ENCODE measurements at regions not wholly inside any gene's neighbourhood (a gene's known extent, or its start where the extent isn't known, plus 50 kb on each side); places are given as distances from the start of the nearest gene placed in this dataset.

DNA sequence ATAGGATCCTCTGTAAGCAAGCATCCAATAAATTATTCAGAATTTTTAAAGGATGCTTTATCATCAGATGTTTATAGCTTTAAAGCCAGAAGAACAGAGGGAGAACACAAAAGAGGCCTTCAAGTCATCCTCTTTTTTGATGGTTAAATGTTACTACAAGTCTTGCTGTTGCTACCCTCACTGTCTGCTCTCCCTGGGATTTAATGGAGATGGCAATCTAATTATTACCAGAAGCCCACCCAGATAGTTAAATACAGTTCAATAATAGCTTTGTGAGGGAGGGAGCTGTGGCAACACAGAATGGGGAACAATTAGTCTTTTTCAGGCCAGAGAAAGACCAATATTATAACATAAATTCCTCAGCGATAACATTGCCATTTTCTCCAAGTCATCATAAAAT is 87.0 kb upstream of the ACTBL2 start:
- H3K27ac ChIP-seq: no peak overlapping the region
- TF ChIP-seq ZFX (IDR thresholded peaks at IDR 0.05): no peak
- TF ChIP-seq, protein P1, sequence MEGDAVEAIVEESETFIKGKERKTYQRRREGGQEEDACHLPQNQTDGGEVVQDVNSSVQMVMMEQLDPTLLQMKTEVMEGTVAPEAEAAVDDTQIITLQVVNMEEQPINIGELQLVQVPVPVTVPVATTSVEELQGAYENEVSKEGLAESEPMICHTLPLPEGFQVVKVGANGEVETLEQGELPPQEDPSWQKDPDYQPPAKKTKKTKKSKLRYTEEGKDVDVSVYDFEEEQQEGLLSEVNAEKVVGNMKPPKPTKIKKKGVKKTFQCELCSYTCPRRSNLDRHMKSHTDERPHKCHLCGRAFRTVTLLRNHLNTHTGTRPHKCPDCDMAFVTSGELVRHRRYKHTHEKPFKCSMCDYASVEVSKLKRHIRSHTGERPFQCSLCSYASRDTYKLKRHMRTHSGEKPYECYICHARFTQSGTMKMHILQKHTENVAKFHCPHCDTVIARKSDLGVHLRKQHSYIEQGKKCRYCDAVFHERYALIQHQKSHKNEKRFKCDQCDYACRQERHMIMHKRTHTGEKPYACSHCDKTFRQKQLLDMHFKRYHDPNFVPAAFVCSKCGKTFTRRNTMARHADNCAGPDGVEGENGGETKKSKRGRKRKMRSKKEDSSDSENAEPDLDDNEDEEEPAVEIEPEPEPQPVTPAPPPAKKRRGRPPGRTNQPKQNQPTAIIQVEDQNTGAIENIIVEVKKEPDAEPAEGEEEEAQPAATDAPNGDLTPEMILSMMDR (conservative IDR thresholded peaks at IDR 0.05): no peak

GRCh38 chr5:57568136-57568535 is 85.5 kb upstream of the ACTBL2 start:
- H3K27ac ChIP-seq: no peak overlapping the region
- TF ChIP-seq ZFX (IDR thresholded peaks at IDR 0.05): no peak
- TF ChIP-seq, protein P1 (conservative IDR thresholded peaks at IDR 0.05): no peak

DNA sequence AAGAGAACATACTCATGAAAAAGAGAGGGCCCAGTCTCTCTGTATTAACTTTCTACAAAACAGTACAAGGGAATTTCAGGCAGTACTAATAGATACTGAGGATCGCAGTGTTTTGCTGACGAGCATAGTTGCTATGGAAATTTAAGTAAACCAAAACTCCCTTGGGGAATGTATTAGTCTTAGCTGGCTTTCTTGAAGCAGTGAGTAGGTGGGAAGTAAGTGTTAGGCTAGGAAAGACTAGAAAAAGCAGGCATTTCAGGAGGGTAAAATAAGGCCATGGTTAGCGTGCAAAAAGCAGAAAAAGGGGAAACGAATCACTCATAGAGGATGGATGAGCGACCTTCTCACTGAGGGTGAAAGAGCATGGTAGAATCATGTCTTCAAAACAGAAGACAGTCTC is 84.3 kb upstream of the ACTBL2 start:
- TF ChIP-seq, protein P1 (conservative IDR thresholded peaks at IDR 0.05): no peak
- TF ChIP-seq ZFX (IDR thresholded peaks at IDR 0.05): no peak
- no peak overlapping the region for H3K27ac ChIP-seq

DNA sequence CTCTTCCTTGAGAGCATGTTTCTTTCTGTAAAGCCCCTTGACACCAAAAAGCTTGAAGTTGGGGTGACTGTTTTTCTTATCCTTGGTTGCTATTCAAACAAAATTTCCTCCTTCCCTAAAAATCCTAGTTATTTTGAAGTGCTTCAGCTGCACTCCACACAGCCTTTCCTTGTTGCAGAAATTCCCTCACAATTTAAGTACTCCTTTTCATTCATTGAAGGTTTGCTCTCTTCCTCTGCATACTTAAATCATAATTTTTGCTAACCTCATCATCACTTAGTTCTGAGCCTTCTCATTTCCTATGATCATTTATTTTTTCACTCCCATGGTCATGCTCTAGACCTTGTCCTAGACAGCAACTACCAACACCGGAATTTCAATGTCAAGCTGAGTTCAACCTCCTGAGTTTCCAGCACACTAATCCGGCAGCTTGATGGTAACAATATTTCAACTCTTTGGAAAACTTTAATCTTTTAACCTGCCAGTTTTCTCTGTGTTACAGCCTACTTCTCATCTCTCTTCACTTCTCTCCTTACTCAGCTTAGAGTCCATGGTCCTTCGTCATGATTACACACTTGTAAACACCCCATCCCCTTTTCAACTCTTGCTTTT is 78.7 kb upstream of the ACTBL2 start:
- no peak overlapping the region for H3K27ac ChIP-seq
- TF ChIP-seq ZFX (IDR thresholded peaks at IDR 0.05): no peak
- TF ChIP-seq, protein P1 (conservative IDR thresholded peaks at IDR 0.05): no peak

- TF ChIP-seq ZFX (IDR thresholded peaks at IDR 0.05): no peak
- TF ChIP-seq, protein P1 (conservative IDR thresholded peaks at IDR 0.05): no peak
Observed at GRCh38 chr5:57559110-57559635, 76.6 kb upstream of the ACTBL2 start.

GRCh38 chr5:57552033-57552432 is 69.4 kb upstream of the ACTBL2 start:
- TF ChIP-seq, protein P1 (conservative IDR thresholded peaks at IDR 0.05): no peak
- TF ChIP-seq ZFX (IDR thresholded peaks at IDR 0.05): no peak
- no peak overlapping the region for H3K27ac ChIP-seq

More at GRCh38 chr5:57559110-57559635, 76.6 kb upstream of the ACTBL2 start:
- H3K27ac ChIP-seq: no peak overlapping the region

DNA sequence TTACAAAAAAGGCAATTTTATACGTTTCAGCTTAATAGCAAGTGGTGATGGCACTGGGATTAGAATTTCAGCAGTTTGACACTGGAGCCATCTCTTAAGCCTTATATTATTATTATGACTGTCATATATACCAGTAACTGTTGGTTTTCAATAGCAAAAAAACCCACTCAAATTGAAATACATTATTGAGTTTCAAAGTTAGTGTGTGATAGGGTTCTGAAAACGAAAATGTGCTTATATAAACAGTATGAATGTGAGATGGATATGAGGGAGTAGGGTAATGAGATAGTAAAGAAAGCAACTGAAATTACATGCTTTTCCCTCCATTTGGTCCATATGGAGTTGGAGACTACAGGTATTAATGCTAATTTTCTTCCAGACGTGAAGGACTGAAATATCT is 68.6 kb upstream of the ACTBL2 start:
- TF ChIP-seq, protein P1 (conservative IDR thresholded peaks at IDR 0.05): no peak
- no peak for TF ChIP-seq ZFX (IDR thresholded peaks at IDR 0.05)
- H3K27ac ChIP-seq: no peak overlapping the region
